HG03175 (cell line): ENCODE measurements at regions not wholly inside any gene's neighbourhood (a gene's known extent, or its start where the extent isn't known, plus 50 kb on each side); places are given as distances from the start of the nearest gene placed in this dataset.

Source experiments
- ATAC-seq: cut with Tn5 transposase; IDR thresholded peaks from one replicate; pipeline ENCODE4 v1.9.1; 2021; ENCODE audit warnings: mild to moderate bottlenecking, moderate library complexity; ENCODE audit not compliant: unreplicated experiment

DNA sequence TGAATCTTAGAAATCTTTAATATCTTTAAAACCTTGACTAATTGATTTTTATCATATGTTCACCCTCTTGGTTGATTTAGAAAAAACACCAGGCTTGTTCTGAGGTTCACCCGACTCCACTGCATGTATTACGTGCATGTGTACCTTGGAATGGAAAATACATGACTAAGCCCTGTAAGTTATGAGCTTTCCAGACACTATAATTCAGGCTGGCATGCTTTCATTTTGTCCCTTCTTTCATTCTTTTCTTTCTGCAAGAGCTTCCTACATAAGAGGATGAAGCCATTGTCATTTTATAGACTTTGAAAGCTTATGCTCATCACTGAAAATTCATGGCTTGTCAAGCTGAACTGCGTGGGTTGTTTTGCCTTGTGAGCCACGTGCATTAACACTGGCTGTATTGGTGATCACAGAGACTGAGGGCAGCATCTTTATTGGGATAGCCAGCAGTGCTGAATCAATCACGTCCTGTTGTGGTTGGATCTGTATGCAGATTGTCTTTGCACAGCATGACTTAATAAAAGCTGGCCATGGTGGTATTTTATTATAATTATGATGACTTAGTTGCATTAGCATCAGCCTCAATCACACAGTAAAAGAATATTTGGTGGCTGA is 141.9 kb downstream of the SLIT2 start:
- ATAC-seq: no peak

DNA sequence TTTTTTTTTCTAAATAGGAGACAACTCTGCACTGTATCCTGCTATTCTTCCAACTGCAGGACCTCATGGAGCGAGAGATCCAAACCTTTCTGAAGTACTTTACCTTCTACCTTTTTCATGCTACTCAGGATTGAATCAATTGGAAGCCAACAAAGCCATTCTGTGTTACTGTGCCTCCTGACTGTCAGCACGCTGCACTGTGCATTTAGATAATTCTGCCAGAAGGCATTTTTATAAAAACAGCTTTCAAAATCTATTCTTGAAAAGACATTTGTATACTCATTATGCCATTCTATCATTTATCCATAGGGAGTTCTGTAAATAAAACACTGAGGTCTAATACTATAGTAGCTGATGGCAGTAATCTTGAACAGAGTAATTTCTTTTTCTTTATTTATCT is 142.8 kb downstream of the SLIT2 start:
- ATAC-seq: no peak

DNA sequence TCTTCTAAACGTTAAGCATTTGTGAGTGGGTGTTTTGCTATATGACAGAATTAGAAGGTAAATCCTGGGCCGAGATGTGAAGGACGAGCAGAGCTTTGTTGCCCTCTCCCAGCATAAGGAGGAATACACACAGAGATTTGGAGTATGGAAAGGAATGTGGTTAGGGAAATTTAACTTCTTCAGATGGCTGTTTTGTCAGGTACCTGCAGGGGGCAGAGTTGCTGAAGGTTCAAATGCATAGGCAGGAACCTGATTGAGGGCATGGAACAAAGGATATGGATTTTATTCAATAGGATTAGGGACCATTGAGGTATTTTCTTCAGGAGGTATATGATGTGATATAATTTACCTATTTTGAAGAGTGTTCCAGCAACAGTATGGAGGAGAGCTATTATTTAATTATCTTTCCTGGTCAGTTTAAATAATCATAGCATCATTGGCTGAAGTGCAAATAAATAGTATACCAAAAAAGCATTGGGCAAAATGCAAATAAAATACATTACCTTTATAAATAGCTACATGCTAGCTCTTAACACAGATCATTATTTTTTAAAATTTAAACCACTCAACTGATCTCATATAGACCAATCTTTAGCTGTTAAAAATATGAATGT is 143.6 kb downstream of the SLIT2 start:
- ATAC-seq: peak; percentile 52

DNA sequence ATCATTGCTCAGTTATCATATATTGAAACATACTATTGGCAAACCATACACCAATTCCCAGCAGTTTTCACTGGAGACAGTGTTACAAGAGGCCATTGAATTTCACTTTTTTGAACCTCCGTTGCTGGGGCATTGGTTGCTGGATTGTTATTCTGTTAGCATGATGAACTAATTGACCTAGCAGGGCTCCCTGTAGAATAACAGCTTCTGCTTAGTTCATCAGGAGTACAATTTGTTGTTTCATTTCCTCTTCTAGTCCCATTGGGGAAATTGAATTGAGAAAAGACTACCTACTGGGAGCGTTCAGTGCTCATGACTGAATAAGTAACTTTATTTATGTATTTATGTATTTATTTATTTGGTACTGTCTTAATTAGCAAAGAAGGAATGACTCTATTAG is 151.6 kb downstream of the SLIT2 start:
- ATAC-seq: no peak

DNA sequence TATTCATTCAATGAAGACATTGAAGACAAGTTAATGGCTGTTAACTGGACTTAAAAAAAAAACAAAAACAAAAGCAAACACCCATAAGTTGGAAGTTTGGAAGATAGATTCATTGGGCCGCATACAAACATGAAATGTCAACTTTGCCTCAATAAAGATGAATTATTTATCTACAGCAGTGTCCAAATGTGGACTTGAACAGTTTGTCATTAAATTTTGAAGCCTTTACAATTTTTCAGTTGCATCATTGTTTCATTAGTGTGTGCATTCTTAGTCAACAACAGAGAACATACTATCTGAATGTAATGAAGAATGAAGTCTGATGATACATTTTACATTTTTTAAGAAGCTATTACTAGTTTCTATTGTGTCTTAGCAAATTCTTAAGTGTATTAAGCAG is 152.1 kb downstream of the SLIT2 start:
- ATAC-seq: no peak

DNA sequence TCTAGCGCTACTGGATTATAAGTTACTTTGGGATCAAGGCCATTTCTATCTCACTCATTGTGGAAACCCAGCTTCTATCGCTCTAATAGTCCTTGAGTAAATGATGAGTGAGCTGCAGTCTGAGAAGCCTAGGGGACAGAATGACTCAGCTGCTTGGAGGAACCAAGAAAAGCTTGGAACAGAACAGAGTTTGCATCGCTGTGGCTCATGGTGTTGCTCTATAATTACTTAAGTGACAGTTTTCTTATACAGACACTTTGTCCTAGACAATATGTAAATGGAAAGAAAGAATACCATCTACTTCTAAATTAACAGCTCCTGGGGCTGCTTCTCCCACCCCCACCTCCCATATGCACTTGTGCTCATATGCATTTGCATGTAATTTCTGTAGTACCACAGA is 156.9 kb downstream of the SLIT2 start:
- ATAC-seq: no peak

DNA sequence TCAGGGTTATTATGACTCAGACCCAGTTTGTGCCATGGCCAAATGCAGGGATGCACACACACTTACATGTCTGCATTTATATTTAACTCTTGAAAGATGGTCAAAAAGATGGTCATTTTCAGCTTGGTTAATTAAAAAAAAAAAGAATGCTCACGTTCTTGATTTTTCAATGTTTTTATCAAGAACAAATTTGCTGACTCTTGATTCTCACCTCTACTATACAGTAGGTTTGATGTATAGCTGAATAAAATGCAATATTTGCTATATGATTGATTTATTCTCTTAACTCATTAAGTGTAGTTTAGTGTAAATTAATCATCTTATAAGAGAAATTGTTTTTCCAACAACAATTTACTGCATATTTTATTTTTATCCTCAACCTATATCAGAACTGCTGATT is 160.4 kb downstream of the SLIT2 start:
- ATAC-seq: no peak

DNA sequence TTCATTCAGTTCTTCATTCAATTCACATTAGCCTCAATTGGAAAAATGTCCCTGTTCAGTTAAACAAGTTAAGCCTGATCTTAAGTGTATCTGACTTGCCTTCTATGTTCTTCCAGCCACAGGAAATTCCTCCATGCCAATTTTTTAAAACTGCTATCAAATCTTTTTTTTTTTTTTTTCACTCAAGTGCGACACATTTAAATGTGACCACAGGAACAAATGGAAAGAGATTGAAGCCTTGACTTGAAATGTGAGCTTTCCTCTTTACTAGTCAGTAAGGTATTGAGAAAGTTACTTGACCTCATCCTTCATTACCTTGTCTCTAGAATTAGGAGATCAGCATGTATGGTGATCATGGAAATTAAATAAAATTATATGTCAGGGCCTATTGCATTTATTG is 165.1 kb downstream of the SLIT2 start:
- ATAC-seq: no peak

DNA sequence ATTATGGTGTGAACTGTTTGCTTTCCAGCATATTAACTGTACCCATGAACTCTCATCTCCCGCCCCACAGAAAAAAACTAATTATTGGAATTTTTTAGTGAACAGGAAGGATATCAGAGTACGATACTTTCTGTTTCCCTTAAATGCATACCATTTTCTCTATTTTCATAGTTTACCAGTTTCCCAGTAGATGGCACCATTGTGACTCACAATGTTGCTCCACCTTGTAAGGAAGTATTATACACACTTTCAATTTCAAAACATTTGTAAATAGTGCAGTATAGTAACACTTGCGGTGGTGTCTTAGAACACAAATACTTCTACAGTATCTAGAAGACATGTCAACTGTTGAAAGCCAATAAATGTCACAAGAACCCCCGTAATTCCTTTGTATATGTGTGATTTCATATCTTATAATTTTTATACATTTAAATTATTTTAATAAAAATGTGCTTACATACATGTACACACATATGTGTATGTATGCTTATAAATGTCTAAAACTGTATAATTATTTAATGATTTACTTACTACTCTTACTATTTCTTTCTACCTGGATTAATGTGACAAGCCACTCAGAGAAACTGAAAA is 167.3 kb downstream of the SLIT2 start:
- ATAC-seq: peak; percentile 96

DNA sequence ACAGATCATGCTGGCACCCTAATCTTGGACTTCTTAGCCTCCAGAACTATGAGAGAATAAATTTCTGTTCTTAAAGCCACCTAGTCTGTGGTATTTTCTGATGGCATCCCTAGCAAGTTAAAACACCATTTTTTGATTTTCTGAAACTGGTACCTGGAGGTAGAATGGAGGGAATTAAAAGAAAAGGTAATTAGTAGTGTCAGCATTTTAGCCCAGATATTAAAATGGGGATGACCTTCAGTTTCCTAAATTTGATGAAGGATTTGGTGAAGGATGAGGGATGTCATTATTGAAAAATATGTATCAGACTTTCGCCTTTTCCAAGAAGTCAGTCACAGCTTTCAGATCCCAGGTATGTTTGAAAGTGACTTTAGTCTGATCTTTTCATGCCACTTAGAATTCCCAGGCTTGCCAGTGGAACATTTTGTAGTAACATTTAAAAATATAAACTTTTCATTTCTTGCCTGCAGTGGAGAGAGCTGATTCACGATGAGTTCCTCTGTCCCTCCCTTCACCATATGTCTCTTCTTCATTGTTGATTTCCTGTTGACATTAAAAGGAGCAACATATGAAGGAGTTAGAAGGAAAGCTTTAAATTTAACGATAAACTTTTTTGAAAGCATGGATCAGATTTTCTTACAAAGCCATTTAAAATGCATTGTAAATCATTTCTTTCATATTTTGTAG is 169.4 kb downstream of the SLIT2 start:
- ATAC-seq: no peak

DNA sequence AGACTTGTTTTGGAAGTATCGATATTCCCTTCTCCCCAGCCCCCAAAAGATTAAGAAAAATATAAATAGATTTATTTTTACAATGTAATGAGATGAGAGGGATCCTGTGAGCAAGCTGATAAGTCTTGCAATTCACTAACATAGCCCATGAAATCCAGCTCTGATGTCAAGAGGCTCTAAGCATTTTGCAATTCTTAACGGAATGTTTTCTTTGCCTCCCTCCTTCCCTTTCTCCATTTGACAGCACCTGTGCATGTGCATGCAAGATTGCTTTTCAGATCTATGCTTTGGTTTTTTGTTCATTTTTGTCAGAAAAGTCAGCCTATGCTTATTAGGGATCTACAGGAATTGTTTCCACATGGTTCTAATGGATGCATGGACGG is 169.9 kb downstream of the SLIT2 start:
- no peak for ATAC-seq

DNA sequence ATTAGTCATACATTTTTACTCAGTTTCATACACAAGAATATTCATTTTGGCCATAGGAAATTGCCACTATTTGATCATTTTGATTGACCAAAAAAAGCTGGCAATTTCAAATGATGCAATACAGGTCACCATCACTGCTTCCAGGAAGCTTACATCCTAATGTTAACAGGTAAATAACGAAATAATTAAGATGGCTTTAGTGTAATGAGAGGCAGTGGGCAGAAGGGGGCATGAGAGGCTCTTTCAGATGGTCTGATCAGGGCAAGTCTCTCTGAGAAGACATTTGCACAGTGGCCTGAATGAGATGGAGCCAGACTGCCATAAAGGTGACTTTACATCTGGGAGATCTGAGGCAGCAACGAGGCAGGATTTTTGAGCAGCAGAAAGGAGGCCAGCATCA is 170.7 kb downstream of the SLIT2 start:
- ATAC-seq: peak; percentile 81

DNA sequence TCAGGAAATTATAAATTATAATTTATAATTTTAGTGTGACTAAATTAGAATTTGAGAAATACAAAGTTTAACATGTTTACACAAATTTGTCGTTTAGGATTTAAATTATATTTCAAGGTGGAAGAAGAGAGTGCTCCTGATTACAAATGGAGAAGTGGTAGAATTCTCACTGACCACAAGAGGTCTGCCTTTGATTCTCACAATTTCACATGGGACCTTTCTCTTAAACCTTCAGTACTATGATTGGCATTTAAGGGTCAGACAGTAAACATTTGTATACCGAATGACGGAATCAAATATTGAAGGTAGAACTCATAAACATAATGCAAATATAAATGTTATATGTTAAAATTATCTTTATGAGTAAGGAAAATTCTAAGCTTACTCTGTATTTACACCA is 171.7 kb downstream of the SLIT2 start:
- ATAC-seq: no peak

DNA sequence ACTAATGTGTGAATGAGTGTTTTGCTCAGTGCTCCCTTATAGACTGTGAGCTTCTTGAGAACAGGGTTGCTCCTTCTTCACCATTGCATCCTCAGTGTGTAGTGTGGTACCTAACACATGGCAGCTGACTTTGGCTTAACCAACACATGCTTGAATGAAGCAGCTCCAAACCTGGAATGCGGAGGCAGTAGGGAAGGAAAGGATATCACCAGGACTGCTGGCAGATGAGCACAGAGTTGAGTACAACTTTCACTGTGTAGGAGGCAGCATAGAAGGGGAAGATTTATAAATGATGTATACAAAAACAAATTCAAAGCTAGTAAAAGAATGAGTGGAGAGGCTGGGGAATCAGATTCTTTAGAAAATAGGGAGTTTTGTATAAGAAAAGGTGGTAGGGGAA is 174.3 kb downstream of the SLIT2 start:
- no peak for ATAC-seq

DNA sequence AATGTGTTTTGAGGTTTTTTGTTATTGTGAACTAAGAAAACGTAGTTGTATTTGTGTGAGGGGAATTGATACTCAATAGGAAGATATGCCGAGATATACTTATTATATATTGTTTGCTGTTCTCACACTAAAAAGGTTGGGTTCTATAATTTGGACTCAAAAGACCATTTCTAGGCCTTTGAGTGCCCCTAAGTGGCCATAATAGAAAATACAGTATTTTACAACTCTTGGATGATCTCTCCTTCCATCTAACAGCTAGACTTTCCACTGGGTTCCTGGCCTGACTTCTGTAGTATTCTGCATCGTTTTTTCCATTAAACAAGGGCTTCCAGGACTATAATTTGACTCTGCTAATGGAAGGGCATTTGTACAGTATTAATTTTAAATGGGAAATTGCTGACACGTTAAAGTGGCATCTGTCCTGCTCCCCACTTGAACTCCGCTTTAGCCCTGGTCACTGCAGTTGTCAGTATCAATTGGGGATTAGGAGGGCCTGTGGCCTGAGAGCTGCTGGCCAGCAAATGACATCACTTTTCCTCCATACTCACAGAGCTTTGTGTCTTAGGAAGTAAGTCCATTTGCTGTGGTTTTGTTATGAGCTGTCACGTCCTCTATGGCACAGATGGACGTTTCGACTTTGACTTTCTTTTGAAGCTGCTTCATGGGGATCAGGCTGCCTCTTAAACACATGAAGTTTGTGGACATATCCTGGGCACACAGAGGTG is 176.9 kb downstream of the SLIT2 start:
- peak; percentile 40 for ATAC-seq

DNA sequence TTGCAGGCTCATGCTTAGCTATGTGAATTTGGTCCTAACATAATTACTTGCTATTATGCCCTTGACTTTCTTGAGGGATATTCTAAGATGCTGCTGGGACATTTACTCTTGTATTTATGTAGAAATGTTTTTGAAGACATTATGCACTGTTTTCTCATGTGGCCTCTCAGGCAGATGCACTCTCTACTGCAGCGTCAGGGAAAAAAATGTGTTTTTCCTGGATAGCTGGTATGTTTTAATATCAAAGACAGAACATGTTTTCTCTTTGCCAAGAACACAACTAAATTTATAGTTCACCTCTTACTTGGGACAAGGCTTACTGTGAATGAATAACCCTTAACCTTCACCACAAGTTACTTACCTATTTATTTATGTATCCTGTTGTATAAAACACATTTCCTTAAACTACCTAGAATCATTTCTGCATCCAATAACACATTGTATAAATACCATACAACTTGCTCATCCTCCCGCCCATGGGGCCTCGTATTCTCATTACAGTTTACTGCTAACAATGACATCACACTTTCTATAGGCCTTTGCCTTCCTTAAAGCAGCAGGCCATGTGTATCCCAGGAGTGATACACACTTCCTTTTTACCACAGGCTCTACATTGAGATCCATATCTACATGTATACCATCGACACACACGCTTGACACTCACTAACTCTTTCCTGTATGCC is 178.7 kb downstream of the SLIT2 start:
- no peak for ATAC-seq

DNA sequence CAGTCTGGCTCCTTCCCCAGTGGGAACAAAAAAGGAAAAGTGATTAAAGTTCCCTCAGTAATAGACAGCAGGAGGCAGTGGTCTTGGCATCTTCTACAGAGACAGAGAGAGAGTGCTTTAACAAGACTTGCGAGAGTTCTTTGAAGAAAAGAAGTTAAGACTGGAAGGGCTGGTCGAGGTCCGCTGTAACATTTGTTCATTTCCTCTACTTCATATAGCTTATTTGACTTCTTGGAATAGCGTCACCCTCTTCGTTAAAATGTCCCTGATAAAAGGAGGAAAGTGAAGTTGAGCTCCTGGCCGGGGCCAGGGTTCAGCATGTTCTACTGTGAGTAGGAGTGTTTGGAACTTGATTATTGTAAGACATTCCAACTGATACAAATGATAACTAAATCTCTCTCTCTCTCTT is 179.8 kb downstream of the SLIT2 start:
- no peak for ATAC-seq

DNA sequence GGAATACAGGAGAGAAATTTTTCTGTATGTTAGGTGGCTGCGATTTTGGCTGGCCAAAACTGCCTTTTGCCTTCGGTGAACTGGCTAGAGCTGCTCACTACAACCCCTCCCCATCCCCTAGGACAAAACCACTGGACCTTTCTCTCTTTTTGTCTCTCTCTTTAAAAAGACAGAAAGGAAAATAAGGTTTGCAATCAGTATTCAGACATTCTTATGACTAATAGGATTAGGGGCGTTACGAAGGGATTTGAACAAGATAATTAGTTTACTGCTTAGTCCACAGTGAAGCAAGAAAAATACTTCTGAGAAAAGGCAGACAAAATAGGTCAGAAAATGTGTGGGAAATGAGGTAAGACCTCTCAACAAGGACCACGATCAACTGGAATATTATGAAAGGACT is 180.4 kb downstream of the SLIT2 start:
- no peak for ATAC-seq

DNA sequence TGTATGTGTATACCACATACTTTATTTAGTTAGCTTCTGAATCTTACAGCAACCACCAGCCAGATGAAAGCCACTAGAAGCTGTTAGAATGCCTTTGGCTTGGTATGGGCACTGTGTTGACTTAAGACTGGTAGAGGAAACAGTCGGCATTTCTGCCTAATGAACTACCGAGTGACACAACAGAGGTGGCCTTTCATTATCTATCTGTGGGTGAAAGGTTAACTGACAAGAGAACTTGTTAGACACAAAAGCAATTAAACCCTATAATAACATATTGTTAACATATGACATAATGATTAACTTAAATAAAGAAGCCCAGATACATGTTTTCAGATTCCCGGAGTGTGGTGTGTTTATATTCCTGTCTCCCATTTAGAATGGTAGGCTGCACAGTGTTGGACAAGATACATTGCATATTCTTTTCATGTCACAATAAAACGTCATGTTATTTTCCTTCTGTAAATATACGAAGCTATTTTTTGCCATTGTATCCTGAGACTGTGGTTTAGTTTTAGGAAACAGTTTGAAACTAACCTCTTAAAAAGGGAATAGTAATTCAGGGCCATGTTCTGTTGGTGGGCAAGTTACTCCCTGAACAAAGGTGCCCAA is 181.5 kb downstream of the SLIT2 start:
- ATAC-seq: no peak

DNA sequence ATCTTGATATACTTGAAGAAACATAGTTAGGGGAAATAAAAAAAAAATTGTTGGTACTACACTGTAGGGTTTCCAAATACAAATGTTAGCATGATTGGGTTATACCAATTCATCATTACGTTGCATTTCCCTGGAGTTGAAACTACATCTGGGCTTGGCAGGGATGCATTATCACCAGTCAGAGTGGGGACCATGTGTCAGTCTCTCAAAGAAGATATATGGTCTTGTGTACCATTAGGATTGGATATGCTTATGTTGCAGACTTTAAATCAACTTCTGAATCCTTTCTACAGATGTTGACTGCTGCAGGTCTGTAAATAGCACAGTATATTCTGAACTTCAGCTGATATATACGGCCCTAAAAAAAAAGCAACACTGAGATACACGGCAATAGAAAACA is 188.5 kb downstream of the SLIT2 start:
- no peak for ATAC-seq
